HUES6 (cell line): ENCODE measurements at regions not wholly inside any gene's neighbourhood (a gene's known extent, or its start where the extent isn't known, plus 50 kb on each side); places are given as distances from the start of the nearest gene placed in this dataset.

Experiments used
- H3K27ac ChIP-seq: 2 replicates; pipeline ENCODE4 v1.7.0; 2013; ENCODE audit warnings: low read depth, mild to moderate bottlenecking, low read length, inconsistent platforms
- H3K27me3 ChIP-seq: 2 replicates; pipeline ENCODE4 v1.6.1; 2013; ENCODE audit warnings: low read length; ENCODE audit not compliant: control insufficient read depth, insufficient read depth
- H3K36me3 ChIP-seq: 2 replicates; pipeline ENCODE4 v1.6.1; 2013; ENCODE audit warnings: low read length; ENCODE audit not compliant: control insufficient read depth, insufficient read depth
- H3K4me1 ChIP-seq: 2 replicates; pipeline ENCODE4 v1.6.1; 2013; ENCODE audit warnings: low read length; ENCODE audit not compliant: control insufficient read depth, insufficient read depth
- H3K4me3 ChIP-seq: 2 replicates; pipeline ENCODE4 v1.5.1; 2013; ENCODE audit warnings: low read depth, low read length
- H3K9ac ChIP-seq: one replicate; pipeline ENCODE4 v1.6.1; 2013; ENCODE audit warnings: mild to moderate bottlenecking, low read length
- H3K9me3 ChIP-seq: 2 replicates; pipeline ENCODE4 v1.6.1; 2013; ENCODE audit warnings: low read depth, low read length; ENCODE audit not compliant: control insufficient read depth, insufficient read depth

- H3K4me3 ChIP-seq = no peak overlapping the region
- H3K27ac ChIP-seq = no peak overlapping the region
- H3K9me3 ChIP-seq = peaks cover 41% of the 10 kb centered on the region
- H3K36me3 ChIP-seq = no peaks in the 10 kb centered on the region; the same call in 1 of the 2 replicates
- H3K9ac ChIP-seq = no peak overlapping the region
- no peaks in the 10 kb centered on the region for H3K4me1 ChIP-seq
- no peaks in the 10 kb centered on the region for H3K27me3 ChIP-seq
These were observed 54.0 kb upstream of the CYP1B1 start for GRCh38 chr2:38129987-38130386.

GRCh38 chr2:38129481-38129880 is 53.5 kb upstream of the CYP1B1 start:
- Histone ChIP-seq H3K4me1 (no peaks in the 10 kb centered on the region), H3K9me3 (peaks cover 43% of the 10 kb centered on the region), H3K27ac (no peak overlapping the region), H3K27me3 (no peaks in the 10 kb centered on the region), H3K4me3 (no peak overlapping the region), H3K9ac (no peak overlapping the region), H3K36me3 (no peaks in the 10 kb centered on the region; the same call in 1 of the 2 replicates)

- Histone ChIP-seq H3K27ac (no peak overlapping the region), H3K4me1 (no peaks in the 10 kb centered on the region), H3K9me3 (peaks cover 43% of the 10 kb centered on the region), H3K27me3 (no peaks in the 10 kb centered on the region), H3K9ac (no peak overlapping the region), H3K4me3 (no peak overlapping the region), H3K36me3 (no peaks in the 10 kb centered on the region; the same call in 1 of the 2 replicates)
These were observed 52.7 kb upstream of the CYP1B1 start for GRCh38 chr2:38128653-38129052.

GRCh38 chr2:38127277-38127676 is 51.3 kb upstream of the CYP1B1 start:
- no peaks in the 10 kb centered on the region; the same call in 1 of the 2 replicates for H3K36me3 ChIP-seq

GRCh38 chr2:38125842-38126241 is 49.9 kb upstream of the CYP1B1 start:
- H3K4me3 ChIP-seq = no peak overlapping the region
- H3K27me3 ChIP-seq = no peaks in the 10 kb centered on the region
- no peaks in the 10 kb centered on the region; the same call in 1 of the 2 replicates for H3K36me3 ChIP-seq
- H3K9me3 ChIP-seq = peaks cover 43% of the 10 kb centered on the region
- H3K9ac ChIP-seq = no peak overlapping the region
- no peaks in the 10 kb centered on the region for H3K4me1 ChIP-seq
- H3K27ac ChIP-seq = no peak overlapping the region

More at GRCh38 chr2:38127277-38127676, 51.3 kb upstream of the CYP1B1 start:
- Histone ChIP-seq H3K27ac (no peak overlapping the region), H3K4me1 (no peaks in the 10 kb centered on the region), H3K4me3 (no peak overlapping the region), H3K27me3 (no peaks in the 10 kb centered on the region), H3K9me3 (peaks cover 43% of the 10 kb centered on the region), H3K9ac (no peak overlapping the region)
